Ovary (tissue), 3 donors: ENCODE measurements at regions not wholly inside any gene's neighbourhood (a gene's known extent, or its start where the extent isn't known, plus 50 kb on each side); places are given as distances from the start of the nearest gene placed in this dataset.
"Not testable (repeated sequence)": the region's sequence is repeated elsewhere in the genome, so short reads cannot be mapped to it uniquely, and the experiment has no call there.

Source experiments
- EP300 ChIP-seq: sonication (generic); formaldehyde crosslinking; IDR thresholded peaks from one replicate; pipeline ENCODE4 v1.6.1; 2017; ENCODE audit warnings: antibody characterized with exemption
- POLR2A ChIP-seq: fragments of 450-650 bp; IDR thresholded peaks from one replicate; pipeline ENCODE4 v1.6.1; 2017; ENCODE audit warnings: antibody characterized with exemption, mild to moderate bottlenecking, moderate library complexity
- TF ChIP-seq, protein P1 (sequence below), 3 donors: fragments of 450-650 bp in 2 of 3; fragments of 200-600 bp in 1 of 3; IDR thresholded peaks; one replicate each; pipeline versions ENCODE4 v1.5.1 to v1.8.0; 2016 to 2022; ENCODE audit warnings: antibody characterized with exemption in 3 of 3, mild to moderate bottlenecking in 1 of 3
- donor health status: DM: no; HTN: no; CAD: no.

- TF ChIP-seq POLR2A, EP300: not testable (repeated sequence)
- TF ChIP-seq, protein P1, sequence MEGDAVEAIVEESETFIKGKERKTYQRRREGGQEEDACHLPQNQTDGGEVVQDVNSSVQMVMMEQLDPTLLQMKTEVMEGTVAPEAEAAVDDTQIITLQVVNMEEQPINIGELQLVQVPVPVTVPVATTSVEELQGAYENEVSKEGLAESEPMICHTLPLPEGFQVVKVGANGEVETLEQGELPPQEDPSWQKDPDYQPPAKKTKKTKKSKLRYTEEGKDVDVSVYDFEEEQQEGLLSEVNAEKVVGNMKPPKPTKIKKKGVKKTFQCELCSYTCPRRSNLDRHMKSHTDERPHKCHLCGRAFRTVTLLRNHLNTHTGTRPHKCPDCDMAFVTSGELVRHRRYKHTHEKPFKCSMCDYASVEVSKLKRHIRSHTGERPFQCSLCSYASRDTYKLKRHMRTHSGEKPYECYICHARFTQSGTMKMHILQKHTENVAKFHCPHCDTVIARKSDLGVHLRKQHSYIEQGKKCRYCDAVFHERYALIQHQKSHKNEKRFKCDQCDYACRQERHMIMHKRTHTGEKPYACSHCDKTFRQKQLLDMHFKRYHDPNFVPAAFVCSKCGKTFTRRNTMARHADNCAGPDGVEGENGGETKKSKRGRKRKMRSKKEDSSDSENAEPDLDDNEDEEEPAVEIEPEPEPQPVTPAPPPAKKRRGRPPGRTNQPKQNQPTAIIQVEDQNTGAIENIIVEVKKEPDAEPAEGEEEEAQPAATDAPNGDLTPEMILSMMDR (IDR thresholded peaks at IDR 0.05) = not testable (repeated sequence)
Measured at GRCh38 chr7:79918632-79919031, 216.0 kb upstream of the GNAI1 start.
